IPS DF 6.9 (cell line): ENCODE measurements at regions not wholly inside any gene's neighbourhood (a gene's known extent, or its start where the extent isn't known, plus 50 kb on each side); places are given as distances from the start of the nearest gene placed in this dataset.

ENCODE experiments used
- DNase-seq: peaks from one replicate; pipeline ENCODE4 v3.0.0-alpha.2; 2013; ENCODE audit warnings: low read depth, low spot score
- H3K27ac ChIP-seq: one replicate; pipeline ENCODE4 v1.5.1; 2013; ENCODE audit warnings: low read length, control low read depth
- H3K27me3 ChIP-seq: 2 replicates; pipeline ENCODE4 v1.6.1; 2013; ENCODE audit warnings: mild to moderate bottlenecking, low read length; ENCODE audit not compliant: control insufficient read depth, insufficient read depth
- H3K36me3 ChIP-seq: 2 replicates; pipeline ENCODE4 v1.6.1; 2013; ENCODE audit warnings: low read length; ENCODE audit not compliant: control insufficient read depth, insufficient read depth
- H3K4me1 ChIP-seq: 2 replicates; pipeline ENCODE4 v1.6.1; 2013; ENCODE audit warnings: low read length; ENCODE audit not compliant: control insufficient read depth, insufficient read depth
- H3K4me3 ChIP-seq: 2 replicates; pipeline ENCODE4 v1.5.1; 2013; ENCODE audit warnings: mild to moderate bottlenecking, low read length
- H3K9me3 ChIP-seq: 2 replicates; pipeline ENCODE4 v1.6.1; 2013; ENCODE audit warnings: low read length, inconsistent platforms; ENCODE audit not compliant: control insufficient read depth, insufficient read depth
- WGBS: extraction: QIAGEN DNeasy Blood & Tissue Kit; methylation state at CpG from one replicate; pipeline ENCODE4 v1.1.7; 2013; ENCODE audit warnings: mixed read lengths, missing lambda C conversion rate; ENCODE audit not compliant: insufficient read length, insufficient coverage; 5-methylcytosine and 5-hydroxymethylcytosine counted together

DNA sequence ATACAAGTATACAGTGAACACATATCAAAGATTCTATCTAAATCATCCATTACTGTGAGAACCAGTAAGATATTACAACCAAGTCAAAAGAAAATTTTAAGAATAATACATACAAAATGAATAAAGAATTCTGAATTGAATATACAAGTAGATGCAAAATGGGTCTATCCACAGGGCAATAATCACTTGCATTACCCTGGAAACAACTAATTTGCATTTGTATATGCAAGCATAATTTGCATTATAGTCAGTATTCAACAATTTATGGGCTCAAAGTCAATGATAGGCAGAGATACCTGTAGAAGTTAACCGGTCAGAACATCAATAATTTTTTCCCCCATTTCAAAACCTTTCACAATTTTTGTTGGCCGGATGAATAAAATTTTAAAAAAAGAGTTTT, 512.2 kb upstream of the ALCAM start:
- Histone ChIP-seq H3K27ac (no peak overlapping the region), H3K36me3 (no peaks in the 10 kb centered on the region; the same call in 1 of the 2 replicates), H3K4me1 (peaks cover 3% of the 10 kb centered on the region; the same call in 1 of the 2 replicates), H3K27me3 (no peaks in the 10 kb centered on the region), H3K9me3 (no peaks in the 10 kb centered on the region), H3K4me3 (no peak overlapping the region)
- no peak for DNase-seq
- no CpG with 5 or more reads among the region's 2 CpGs for WGBS

DNA sequence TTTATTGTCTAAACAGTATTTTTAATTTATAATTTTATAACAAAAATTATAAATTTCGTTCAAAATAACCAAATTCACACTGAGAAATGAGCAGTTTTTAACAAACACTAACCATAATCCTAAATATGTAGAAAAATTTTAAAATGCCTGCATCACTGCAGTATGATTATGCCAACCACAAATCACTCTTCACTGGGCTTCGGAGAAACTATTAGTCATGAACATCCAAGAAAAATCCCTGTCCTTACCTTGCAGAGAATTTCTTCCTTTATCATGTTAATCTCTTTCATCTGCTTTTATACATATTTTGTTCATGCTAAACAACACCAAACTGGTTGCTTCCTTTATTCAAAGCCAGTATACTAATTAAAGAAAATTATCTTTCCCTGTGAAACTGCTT, 511.0 kb upstream of the ALCAM start:
- no peak overlapping the region for H3K4me3 ChIP-seq
- no peaks in the 10 kb centered on the region; the same call in 1 of the 2 replicates for H3K36me3 ChIP-seq
- H3K27ac ChIP-seq = no peak overlapping the region
- H3K4me1 ChIP-seq = peaks cover 3% of the 10 kb centered on the region; the same call in 1 of the 2 replicates
- WGBS = no CpG with 5 or more reads among the region's 2 CpGs
- H3K9me3 ChIP-seq = no peaks in the 10 kb centered on the region
- no peak for DNase-seq
- H3K27me3 ChIP-seq = no peaks in the 10 kb centered on the region

DNA sequence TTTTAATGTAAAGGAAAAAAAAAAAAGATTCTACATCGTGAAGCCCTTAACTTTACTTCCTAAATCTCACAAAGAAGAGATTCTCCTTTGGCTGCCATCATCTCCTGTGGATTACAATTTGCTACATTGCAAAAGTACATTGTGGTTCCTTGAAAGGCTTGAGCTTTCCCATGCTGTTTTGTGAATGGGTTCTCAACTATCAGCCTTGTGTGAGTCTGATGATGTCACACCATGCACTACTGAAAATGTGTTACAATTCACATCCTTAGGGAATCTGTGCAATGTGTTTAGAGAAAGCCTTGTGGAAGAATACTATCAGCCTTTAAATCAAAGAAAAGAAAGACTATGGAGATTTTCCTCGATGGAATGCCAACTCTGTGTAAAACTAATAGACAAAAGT, 510.0 kb upstream of the ALCAM start:
- no peaks in the 10 kb centered on the region for H3K9me3 ChIP-seq
- H3K4me3 ChIP-seq = no peak overlapping the region
- no peak for DNase-seq
- no peaks in the 10 kb centered on the region for H3K36me3 ChIP-seq
- peaks cover 3% of the 10 kb centered on the region; the same call in 1 of the 2 replicates for H3K4me1 ChIP-seq
- no peak overlapping the region for H3K27ac ChIP-seq
- no peaks in the 10 kb centered on the region for H3K27me3 ChIP-seq
- no CpG with 5 or more reads among the region's 2 CpGs for WGBS

DNA sequence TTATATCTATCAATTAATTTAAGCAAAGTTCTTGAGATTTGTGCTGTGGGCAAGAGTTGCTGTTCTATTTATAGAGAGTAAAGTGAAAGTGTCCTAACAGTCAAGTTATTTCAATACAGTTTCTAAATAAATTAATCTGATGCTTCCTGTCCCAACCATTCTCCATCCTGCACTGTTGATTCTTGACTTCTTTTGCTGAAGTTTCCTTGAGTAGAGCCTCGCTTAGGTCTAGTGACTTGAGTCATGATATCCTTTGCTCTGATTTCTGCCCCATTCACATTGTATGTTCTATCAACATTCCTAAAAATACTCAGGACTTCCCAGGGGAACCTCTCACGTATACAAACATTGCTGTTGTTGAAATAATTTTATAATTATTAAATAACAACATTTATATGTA, 498.4 kb upstream of the ALCAM start:
- Histone ChIP-seq H3K36me3 (no peaks in the 10 kb centered on the region), H3K4me3 (no peak overlapping the region), H3K27me3 (no peaks in the 10 kb centered on the region), H3K27ac (no peak overlapping the region), H3K4me1 (no peaks in the 10 kb centered on the region), H3K9me3 (no peaks in the 10 kb centered on the region)
- DNase-seq = no peak
- WGBS = no CpG with 5 or more reads among the region's 2 CpGs

DNA sequence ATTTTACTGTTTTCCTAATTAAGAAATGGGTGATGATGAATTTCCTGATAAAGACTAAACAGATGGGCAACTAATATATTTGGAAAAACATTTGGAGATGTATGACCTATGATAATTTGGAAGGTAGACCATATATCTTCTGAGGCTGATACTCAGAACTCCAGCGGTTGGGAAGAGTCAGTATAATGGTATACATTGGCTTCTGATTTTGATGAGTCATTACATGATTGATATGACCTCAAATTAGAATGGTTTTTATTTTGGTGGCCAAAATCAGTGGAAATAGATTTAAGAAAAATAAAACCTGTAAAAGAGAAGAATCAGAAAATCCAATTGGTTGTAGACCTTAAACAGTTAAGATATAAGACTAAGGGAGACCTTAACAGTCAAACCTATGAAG, 496.4 kb upstream of the ALCAM start:
- no peak overlapping the region for H3K4me3 ChIP-seq
- no CpG with 5 or more reads among the region's 1 CpG for WGBS
- H3K27me3 ChIP-seq = no peaks in the 10 kb centered on the region
- DNase-seq = no peak
- H3K4me1 ChIP-seq = no peaks in the 10 kb centered on the region
- no peak overlapping the region for H3K27ac ChIP-seq
- no peaks in the 10 kb centered on the region for H3K9me3 ChIP-seq
- H3K36me3 ChIP-seq = no peaks in the 10 kb centered on the region

DNA sequence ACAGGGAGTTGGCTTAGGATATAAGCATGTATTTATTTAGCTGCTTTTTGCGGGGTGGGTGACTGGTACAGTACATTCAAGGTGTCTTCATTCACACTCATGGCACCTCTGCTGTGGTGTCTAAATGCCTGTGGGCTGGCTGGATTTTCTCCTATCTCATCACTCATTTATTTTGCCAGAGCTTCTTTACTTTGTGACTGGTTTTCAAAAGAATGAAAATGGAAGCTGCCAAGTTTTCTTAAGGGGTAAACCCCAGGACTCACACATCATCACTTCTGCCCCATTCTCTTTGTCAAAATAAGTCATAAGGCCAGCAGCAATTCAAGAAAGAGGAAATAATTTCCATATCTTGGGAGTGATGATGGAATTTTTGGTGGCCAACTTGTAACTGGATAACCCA, 493.4 kb upstream of the ALCAM start:
- Histone ChIP-seq H3K4me3 (no peak overlapping the region), H3K27ac (no peak overlapping the region), H3K36me3 (no peaks in the 10 kb centered on the region), H3K4me1 (no peaks in the 10 kb centered on the region), H3K9me3 (no peaks in the 10 kb centered on the region), H3K27me3 (no peaks in the 10 kb centered on the region)
- WGBS = no CpG with 5 or more reads among the region's 1 CpG
- DNase-seq = no peak

DNA sequence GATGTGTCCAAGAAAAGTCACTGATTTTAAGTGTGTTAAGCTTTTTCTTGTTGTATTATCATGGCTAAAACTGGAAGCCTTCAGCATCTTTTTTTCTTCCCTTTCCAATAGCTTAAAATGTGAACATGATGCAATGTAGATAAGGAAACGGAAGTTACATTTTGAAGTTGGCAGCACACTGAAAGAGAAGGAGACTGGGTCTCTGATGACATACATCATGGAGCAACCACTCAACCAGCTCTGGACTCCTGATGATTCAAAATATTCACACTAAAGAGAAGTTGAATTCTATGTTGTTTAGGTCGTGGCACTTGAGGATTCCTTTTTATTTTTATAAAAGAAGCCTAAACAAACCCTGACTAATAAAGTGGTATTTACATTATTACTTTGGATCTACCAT, 488.3 kb upstream of the ALCAM start:
- WGBS = no CpG with 5 or more reads among the region's 2 CpGs
- no peaks in the 10 kb centered on the region for H3K27me3 ChIP-seq

DNA sequence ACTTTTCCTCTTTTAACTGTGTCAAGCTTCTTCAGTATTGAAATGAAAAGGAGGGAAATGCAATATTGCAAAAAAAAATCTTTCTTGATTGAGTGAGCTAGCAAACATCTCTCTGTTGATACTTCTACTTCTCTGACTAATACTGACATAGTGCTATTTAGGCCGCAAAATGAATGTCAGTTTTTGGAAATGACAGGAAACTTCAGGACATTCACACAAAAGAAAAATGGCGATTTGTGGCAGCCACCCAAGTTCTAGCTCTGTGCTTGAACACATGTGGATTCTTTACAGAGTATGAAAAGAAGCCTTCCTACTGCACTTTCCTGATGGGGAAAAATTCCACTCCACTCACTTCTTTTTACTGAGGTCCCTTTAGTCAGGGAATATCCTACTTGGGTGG, 486.8 kb upstream of the ALCAM start:
- Histone ChIP-seq H3K9me3 (no peaks in the 10 kb centered on the region), H3K4me3 (no peak overlapping the region), H3K27ac (no peak overlapping the region), H3K36me3 (no peaks in the 10 kb centered on the region), H3K4me1 (no peaks in the 10 kb centered on the region), H3K27me3 (no peaks in the 10 kb centered on the region)
- DNase-seq = no peak
- no CpG with 5 or more reads among the region's 2 CpGs for WGBS

More for the DNA sequence above, 488.3 kb upstream of the ALCAM start:
- no peaks in the 10 kb centered on the region for H3K36me3 ChIP-seq
- no peaks in the 10 kb centered on the region for H3K9me3 ChIP-seq
- H3K4me3 ChIP-seq = no peak overlapping the region
- H3K27ac ChIP-seq = no peak overlapping the region
- DNase-seq = no peak
- H3K4me1 ChIP-seq = no peaks in the 10 kb centered on the region

DNA sequence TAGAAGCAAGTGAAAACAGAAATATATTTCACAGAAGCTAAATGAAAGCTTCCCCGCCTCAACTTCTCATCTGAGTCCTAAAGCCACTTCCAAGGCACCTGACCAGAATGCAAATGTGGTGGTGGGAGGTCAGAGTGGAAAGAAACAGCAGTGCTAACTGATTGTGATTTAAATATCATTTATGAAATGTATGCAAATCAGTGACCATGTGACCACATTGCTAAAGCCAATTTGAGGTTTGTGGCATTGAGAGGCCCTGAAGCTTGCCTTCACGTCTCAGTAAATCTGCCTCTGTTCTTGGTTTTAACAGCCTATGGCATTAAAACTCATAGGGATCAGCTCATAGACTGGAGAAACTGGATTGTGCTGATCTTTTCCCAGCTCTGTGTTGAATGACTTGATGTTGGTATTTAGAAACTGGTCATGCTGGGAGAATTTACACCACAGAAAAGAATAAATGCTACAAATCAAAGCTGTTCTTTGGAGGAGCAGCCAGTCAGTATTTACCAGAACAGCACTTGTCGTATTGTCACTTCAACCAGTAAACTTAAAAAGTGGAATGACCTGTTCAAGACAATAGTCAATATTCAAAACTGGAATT, 481.4 kb upstream of the ALCAM start:
- no peaks in the 10 kb centered on the region for H3K4me1 ChIP-seq
- no CpG with 5 or more reads among the region's 3 CpGs for WGBS
- H3K9me3 ChIP-seq = no peaks in the 10 kb centered on the region
- H3K4me3 ChIP-seq = no peak overlapping the region
- no peak overlapping the region for H3K27ac ChIP-seq
- H3K36me3 ChIP-seq = no peaks in the 10 kb centered on the region
- H3K27me3 ChIP-seq = no peaks in the 10 kb centered on the region
- DNase-seq = no peak

DNA sequence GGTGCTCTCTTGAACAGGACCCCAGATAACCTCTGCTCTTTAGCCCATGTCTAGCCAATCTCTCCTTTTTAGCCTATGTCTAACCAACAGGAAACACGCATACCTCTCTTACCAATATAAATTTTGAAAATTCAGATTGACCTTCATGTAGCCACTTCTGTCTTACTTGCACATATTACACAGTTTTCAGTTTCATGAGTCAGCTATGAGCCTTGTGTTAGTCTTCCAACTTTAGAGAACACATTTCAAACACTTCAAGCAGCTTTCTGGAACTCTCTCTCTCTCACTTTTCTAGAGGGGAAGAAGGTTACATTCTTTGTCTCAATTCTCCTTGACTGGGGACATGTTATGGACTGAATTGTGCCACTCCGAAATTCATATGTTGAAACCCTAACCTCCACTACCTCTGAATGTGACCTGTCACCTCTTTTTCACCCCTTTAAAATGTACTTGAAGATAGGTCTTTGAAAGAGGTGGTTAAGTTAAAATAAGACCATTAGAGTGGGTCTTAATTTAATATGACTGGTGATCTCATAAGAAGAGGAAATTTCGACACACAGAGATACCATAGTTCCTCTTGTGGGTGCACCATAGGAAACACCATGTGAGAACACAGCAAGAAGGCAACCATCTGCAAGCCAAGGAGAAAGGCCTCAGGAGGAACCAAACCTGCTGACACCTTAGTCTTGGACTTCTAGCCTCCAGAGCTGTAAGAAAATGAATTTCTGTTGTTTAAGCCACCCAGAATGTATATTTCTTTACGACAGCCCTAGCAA, 480.3 kb upstream of the ALCAM start:
- H3K4me1 ChIP-seq = no peaks in the 10 kb centered on the region
- H3K27me3 ChIP-seq = no peaks in the 10 kb centered on the region
- H3K36me3 ChIP-seq = no peaks in the 10 kb centered on the region
- no peak for DNase-seq
- WGBS = no CpG with 5 or more reads among the region's 4 CpGs
- H3K4me3 ChIP-seq = no peak overlapping the region
- no peak overlapping the region for H3K27ac ChIP-seq
- H3K9me3 ChIP-seq = no peaks in the 10 kb centered on the region

DNA sequence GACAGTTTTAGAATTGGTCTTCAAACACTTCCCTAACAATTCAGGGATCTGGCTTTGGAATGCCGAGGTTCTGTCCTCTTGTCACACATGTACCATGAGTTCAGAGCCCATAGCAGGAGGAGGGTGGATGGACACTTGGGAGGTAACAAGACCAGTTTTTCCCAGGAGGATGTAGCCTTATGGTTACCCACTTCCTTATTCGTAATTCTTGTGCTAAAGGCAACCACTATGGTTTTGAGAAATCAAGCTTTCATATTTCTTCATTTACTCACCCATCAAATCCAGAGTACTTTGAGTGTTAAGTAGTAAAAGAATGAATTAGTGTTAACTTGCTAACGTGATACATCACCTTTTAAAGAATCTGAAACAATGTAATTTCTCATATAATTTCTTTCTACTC, 479.6 kb upstream of the ALCAM start:
- H3K36me3 ChIP-seq = no peaks in the 10 kb centered on the region
- no CpG with 5 or more reads among the region's 3 CpGs for WGBS
- H3K27ac ChIP-seq = no peak overlapping the region
- no peak overlapping the region for H3K4me3 ChIP-seq
- no peaks in the 10 kb centered on the region for H3K27me3 ChIP-seq
- DNase-seq = no peak
- H3K9me3 ChIP-seq = no peaks in the 10 kb centered on the region
- no peaks in the 10 kb centered on the region for H3K4me1 ChIP-seq
